BLaER1 (cell line): ENCODE measurements at regions not wholly inside any gene's neighbourhood (a gene's known extent, or its start where the extent isn't known, plus 50 kb on each side); places are given as distances from the start of the nearest gene placed in this dataset.
"Not testable (repeated sequence)": the region's sequence is repeated elsewhere in the genome, so short reads cannot be mapped to it uniquely, and the experiment has no call there.

Experiments
- H3K27ac ChIP-seq: shearing (Covaris generic); formaldehyde crosslinking; 2 replicates; pipeline ENCODE4 v1.8.1; 2022
- H3K27me3 ChIP-seq: shearing (Covaris generic); formaldehyde crosslinking; 2 replicates; pipeline ENCODE4 v1.8.1; 2022
- H3K36me3 ChIP-seq: shearing (Covaris generic); formaldehyde crosslinking; 2 replicates; pipeline ENCODE4 v1.8.1; 2022
- H3K4me1 ChIP-seq: shearing (Covaris generic); formaldehyde crosslinking; 2 replicates; pipeline ENCODE4 v1.8.1; 2022
- H3K4me2 ChIP-seq: shearing (Covaris generic); formaldehyde crosslinking; 2 replicates; pipeline ENCODE4 v1.8.1; 2022
- H3K4me3 ChIP-seq: shearing (Covaris generic); formaldehyde crosslinking; 2 replicates; pipeline ENCODE4 v1.8.1; 2022
- H3K9ac ChIP-seq: shearing (Covaris generic); formaldehyde crosslinking; 2 replicates; pipeline ENCODE4 v1.8.1; 2022
- H3K9me3 ChIP-seq: shearing (Covaris generic); formaldehyde crosslinking; 2 replicates; pipeline ENCODE4 v1.8.1; 2022
- H4K20me1 ChIP-seq: shearing (Covaris generic); formaldehyde crosslinking; 2 replicates; pipeline ENCODE4 v1.8.1; 2022
- Cebpa-rat ChIP-seq: shearing (Covaris generic); IDR thresholded peaks from 2 replicates; pipeline ENCODE4 v1.8.1; 2022

DNA sequence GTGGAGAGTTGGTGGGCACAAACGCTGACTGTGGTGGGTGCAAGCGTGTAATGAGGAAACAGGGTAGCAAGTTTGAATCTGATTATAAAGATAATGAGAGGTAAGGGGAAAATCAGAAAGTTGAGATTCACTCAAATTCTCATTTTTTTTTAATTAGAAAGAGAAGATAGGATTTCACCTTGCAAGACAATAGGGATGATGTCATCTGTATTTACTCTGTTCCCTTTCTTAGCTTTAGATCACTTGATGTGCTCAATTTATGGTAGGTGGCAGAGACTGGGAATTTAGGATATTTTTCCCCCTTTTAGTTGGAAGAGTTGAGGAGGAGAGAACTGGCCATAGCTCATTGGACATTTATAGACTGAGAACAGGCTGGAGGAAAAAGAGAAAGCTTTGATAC, 363.6 kb downstream of the AEBP2 start:
- H3K4me2 ChIP-seq: no peak overlapping the region
- no peak overlapping the region for H3K27ac ChIP-seq
- H3K36me3 ChIP-seq: no peaks in the 10 kb centered on the region
- TF ChIP-seq Cebpa-rat: no peak
- H3K4me1 ChIP-seq: no peaks in the 10 kb centered on the region
- H3K4me3 ChIP-seq: no peak overlapping the region
- H4K20me1 ChIP-seq: no peaks in the 10 kb centered on the region
- no peaks in the 10 kb centered on the region for H3K9me3 ChIP-seq
- H3K9ac ChIP-seq: no peak overlapping the region
- no peaks in the 10 kb centered on the region for H3K27me3 ChIP-seq

DNA sequence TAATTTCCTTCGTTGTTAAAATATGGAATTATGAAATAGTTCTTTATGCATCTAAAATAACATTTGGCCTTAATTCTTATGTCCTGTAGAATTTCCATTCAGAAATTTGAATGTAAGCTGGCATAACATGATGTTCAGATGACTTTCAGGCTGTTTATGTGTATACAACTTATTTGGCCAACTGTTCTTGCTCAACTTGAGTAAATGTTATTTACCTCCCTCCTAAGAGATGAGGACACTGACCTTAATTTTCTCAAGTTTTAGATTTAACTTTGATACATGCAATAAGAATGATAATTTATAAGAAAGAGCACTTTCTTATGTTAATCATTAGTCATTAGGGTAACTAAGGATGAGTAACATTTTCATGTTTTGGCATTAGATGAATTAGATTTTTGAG, 365.4 kb downstream of the AEBP2 start:
- Histone ChIP-seq H3K9ac (no peak overlapping the region), H4K20me1 (no peaks in the 10 kb centered on the region), H3K4me1 (no peaks in the 10 kb centered on the region), H3K9me3 (peaks cover 5% of the 10 kb centered on the region; the same call in 1 of the 2 replicates), H3K4me3 (no peak overlapping the region), H3K27me3 (no peaks in the 10 kb centered on the region), H3K4me2 (no peak overlapping the region), H3K27ac (no peak overlapping the region), H3K36me3 (no peaks in the 10 kb centered on the region)
- no peak for TF ChIP-seq Cebpa-rat

DNA sequence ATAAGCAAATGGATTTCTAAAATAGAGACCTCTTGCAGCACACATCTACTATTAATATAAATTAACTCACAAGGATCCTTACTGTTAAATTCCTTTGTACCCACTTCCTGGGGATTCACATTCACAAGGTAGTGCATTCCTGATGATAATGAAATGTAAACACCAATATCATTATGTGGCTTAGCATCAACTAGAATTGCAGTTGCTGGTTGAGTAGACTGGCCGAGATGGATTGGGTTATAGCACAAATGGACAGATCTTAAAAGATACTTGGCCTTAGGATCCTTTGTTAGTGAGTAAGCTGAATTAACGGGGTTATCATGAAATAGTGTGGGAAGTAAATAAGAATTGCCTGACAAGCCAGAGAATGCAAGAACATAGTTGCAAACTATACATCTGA, 369.1 kb downstream of the AEBP2 start:
- no peak overlapping the region for H3K4me2 ChIP-seq
- TF ChIP-seq Cebpa-rat: no peak
- no peaks in the 10 kb centered on the region for H3K4me1 ChIP-seq
- no peaks in the 10 kb centered on the region for H4K20me1 ChIP-seq
- no peak overlapping the region for H3K4me3 ChIP-seq
- H3K27ac ChIP-seq: no peak overlapping the region
- no peak overlapping the region for H3K9ac ChIP-seq
- no peaks in the 10 kb centered on the region for H3K36me3 ChIP-seq
- no peaks in the 10 kb centered on the region for H3K27me3 ChIP-seq
- peaks cover 5% of the 10 kb centered on the region; the same call in 1 of the 2 replicates for H3K9me3 ChIP-seq

DNA sequence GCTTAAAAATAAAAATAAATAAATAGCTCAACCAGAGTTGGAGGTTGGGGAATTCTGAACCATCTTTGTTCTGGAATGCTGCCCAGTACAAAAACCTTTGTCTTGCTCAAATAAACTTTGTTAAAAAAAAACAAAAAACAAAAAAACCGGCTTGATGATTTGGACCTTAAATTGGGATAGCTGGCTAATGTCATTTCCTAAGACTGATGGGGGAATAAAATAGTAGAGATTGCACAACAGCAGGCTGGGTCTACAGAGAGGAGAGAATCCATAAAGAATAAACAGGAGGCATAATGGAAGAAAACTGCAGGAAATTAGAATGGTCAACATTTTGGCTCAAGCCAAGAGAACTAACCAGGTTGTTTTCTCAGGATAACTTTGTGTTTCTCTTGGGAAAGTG, 370.9 kb downstream of the AEBP2 start:
- H3K4me3 ChIP-seq: no peak overlapping the region
- no peak overlapping the region for H3K9ac ChIP-seq
- H3K9me3 ChIP-seq: peaks cover 5% of the 10 kb centered on the region; the same call in 1 of the 2 replicates
- H3K27me3 ChIP-seq: no peaks in the 10 kb centered on the region
- no peaks in the 10 kb centered on the region for H4K20me1 ChIP-seq
- H3K27ac ChIP-seq: no peak overlapping the region
- H3K4me2 ChIP-seq: no peak overlapping the region
- H3K4me1 ChIP-seq: no peaks in the 10 kb centered on the region
- H3K36me3 ChIP-seq: no peaks in the 10 kb centered on the region
- no peak for TF ChIP-seq Cebpa-rat

DNA sequence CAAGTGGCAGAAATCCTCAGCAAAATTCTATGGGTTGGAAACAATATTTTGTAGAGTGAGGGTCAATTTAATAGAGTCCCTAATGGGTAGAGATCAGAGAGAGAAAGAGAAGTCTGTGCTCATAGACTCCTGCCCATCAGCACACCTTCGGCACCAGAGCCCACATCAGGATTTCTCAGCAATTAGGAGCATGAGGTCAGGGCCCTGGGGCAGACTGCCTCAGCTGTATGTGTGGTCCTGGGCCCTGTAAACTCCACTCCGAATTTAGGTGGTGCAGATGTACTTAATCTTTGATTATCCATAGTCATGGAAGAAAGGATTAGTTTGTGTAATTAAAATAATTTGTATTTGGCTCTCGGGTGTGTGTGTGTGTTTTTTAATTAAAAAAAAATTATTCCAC, 372.6 kb downstream of the AEBP2 start:
- Histone ChIP-seq H3K9me3 (peaks cover 5% of the 10 kb centered on the region; the same call in 1 of the 2 replicates), H3K4me3 (no peak overlapping the region)
- TF ChIP-seq Cebpa-rat: no peak

DNA sequence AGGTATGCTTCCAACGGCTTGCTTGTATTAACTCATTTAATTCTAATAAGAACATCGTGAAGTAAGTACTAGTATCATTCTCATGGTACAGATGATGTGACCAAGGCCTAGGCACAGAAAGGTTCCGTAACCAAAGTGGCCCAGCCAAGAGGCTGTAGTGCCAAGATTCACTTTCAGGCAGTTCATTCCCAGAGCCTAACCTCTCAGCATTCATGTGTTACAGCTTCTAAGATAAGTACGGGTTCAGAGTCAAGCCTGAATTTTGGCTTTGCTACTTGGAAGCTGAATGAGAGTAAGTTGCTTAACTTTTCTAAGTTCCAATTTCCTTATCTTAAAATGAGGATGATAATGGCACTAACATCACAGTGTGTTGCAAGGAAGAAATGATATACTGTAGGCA, 379.9 kb downstream of the AEBP2 start:
- Histone ChIP-seq H3K4me2 (no peak overlapping the region), H3K4me1 (peaks cover 5% of the 10 kb centered on the region; the same call in 1 of the 2 replicates), H3K27me3 (no peaks in the 10 kb centered on the region), H3K4me3 (no peak overlapping the region), H3K9ac (no peak overlapping the region), H4K20me1 (no peaks in the 10 kb centered on the region), H3K27ac (no peak overlapping the region), H3K36me3 (no peaks in the 10 kb centered on the region), H3K9me3 (peaks cover 9% of the 10 kb centered on the region; the same call in 1 of the 2 replicates)
- TF ChIP-seq Cebpa-rat: no peak

More for the DNA sequence above, 372.6 kb downstream of the AEBP2 start:
- H3K9ac ChIP-seq: no peak overlapping the region
- no peaks in the 10 kb centered on the region for H3K4me1 ChIP-seq
- H3K36me3 ChIP-seq: no peaks in the 10 kb centered on the region
- no peaks in the 10 kb centered on the region for H3K27me3 ChIP-seq
- no peak overlapping the region for H3K4me2 ChIP-seq
- H4K20me1 ChIP-seq: no peaks in the 10 kb centered on the region
- no peak overlapping the region for H3K27ac ChIP-seq

DNA sequence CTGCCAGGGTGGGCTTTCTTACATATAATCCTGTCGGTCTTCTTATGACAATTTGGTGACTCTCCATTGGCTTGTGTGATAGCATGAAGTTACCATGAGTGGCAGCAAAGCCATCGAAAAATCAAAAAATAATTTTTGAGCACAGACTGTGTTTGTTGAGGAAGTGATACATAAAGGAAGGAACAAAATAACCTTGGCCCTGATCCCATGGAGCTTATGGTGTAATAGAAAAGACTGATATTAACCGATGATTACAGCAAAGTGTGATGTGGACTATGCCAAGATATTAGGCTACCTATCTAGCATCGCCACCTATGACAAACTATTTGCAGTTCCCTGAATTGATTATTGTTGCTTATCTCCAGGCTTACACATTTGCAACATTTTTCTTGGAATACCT, 383.2 kb downstream of the AEBP2 start:
- no peaks in the 10 kb centered on the region for H3K27me3 ChIP-seq
- TF ChIP-seq Cebpa-rat: no peak
- no peak overlapping the region for H3K9ac ChIP-seq
- H3K9me3 ChIP-seq: peaks cover 20% of the 10 kb centered on the region
- no peak overlapping the region for H3K4me3 ChIP-seq
- H3K4me1 ChIP-seq: peaks cover 5% of the 10 kb centered on the region; the same call in 1 of the 2 replicates
- H3K36me3 ChIP-seq: no peaks in the 10 kb centered on the region
- no peaks in the 10 kb centered on the region for H4K20me1 ChIP-seq
- H3K4me2 ChIP-seq: no peak overlapping the region
- H3K27ac ChIP-seq: no peak overlapping the region

DNA sequence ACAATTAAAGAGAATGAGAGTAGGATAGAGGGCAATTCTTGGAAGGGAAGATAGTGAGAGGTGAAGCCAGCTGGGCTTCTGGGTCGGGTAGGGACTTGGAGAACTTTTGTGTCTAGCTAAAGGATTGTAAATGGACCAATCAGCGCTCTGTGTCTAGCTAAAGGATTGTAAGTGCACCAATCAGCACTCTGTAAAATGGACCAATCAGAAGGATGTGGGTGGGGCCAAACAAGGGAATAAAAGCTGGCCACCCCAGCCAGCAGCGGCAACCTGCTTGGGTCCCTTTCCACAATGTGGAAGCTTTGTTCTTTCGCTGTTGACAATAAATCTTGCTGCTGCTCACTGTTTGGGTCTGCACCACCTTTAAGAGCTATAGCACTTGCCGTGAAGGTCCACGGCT, 384.0 kb downstream of the AEBP2 start:
- not testable (repeated sequence) for H3K36me3 ChIP-seq, H3K4me3 ChIP-seq, H3K4me2 ChIP-seq, H4K20me1 ChIP-seq, H3K4me1 ChIP-seq, H3K27me3 ChIP-seq, H3K27ac ChIP-seq, H3K9ac ChIP-seq
- H3K9me3 ChIP-seq: peaks cover 29% of the 10 kb centered on the region

DNA sequence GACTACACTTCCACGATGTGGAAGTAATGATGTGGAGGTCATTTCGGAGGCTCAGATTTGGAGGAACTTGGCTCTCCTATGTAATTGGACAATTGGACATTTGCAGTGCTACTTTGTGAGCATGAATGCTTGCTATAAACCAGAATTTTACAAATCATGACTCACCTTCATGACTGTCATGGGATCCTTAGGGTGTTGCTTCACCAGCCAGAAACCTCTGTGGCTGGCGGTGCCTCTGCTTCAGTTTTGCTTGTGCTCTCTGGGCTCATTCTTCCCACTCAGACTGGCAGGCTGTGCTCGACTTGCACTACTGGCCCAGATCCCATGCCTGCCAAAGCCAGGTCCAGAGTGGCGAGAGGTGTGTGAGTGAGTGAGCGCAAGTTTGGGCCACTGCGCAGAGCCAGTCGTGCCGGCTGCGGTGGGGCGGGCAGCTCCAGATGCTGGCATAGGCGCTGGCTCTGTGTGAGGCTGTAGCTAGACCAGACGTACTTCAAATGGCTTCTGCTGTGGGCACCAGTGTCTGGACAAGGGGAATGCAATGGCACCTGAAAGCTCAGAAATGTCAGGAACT, 387.8 kb downstream of the AEBP2 start:
- H3K9me3 ChIP-seq: peaks cover 32% of the 10 kb centered on the region

DNA sequence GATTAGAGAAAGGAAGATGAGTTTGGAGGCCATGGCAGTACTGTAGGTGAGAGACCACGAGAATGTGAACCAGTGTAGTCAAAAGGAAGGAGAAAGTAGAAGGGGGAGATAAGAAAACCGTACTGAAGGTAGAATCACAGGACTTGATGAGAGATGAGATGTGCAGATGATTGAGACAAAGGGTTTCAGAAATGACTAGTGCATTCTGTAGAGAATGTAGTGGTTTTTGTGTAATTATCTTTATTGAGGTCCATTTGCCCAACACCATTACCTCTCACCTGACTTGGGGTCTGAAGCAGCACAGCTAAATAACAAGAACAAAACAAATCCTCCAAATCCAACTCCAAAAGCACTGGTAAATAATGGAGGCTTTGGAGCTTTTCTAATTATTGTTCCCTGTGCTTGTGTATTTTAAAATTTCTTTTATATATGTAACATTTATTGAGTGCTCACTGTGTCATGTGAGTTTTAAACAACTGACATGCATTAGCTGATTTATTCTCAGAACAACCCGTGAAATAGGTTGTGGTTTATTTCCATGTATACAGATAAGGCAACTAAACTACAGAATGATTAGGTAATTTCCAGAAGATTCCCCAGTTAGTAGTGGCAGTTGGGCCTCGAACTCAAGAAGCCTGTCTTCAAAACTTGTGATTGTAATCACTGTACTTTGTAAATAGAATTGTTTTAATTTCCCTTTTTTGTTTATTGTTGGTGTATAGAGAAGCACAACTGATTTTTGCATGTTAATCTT, 390.0 kb downstream of the AEBP2 start:
- no peak for TF ChIP-seq Cebpa-rat
- H4K20me1 ChIP-seq: no peaks in the 10 kb centered on the region
- H3K36me3 ChIP-seq: no peaks in the 10 kb centered on the region
- H3K4me1 ChIP-seq: no peaks in the 10 kb centered on the region
- H3K9me3 ChIP-seq: peaks cover 24% of the 10 kb centered on the region
- no peak overlapping the region for H3K9ac ChIP-seq
- no peaks in the 10 kb centered on the region for H3K27me3 ChIP-seq
- no peak overlapping the region for H3K27ac ChIP-seq
- H3K4me2 ChIP-seq: no peak overlapping the region
- H3K4me3 ChIP-seq: no peak overlapping the region

More for the DNA sequence above, 387.8 kb downstream of the AEBP2 start:
- Histone ChIP-seq H3K4me2 (no peak overlapping the region), H3K9ac (no peak overlapping the region), H3K36me3 (no peaks in the 10 kb centered on the region), H4K20me1 (no peaks in the 10 kb centered on the region), H3K27me3 (no peaks in the 10 kb centered on the region), H3K27ac (no peak overlapping the region), H3K4me3 (no peak overlapping the region), H3K4me1 (no peaks in the 10 kb centered on the region)
- no peak for TF ChIP-seq Cebpa-rat
